Neural cell (in vitro differentiated cells): ENCODE measurements at regions not wholly inside any gene's neighbourhood (a gene's known extent, or its start where the extent isn't known, plus 50 kb on each side); places are given as distances from the start of the nearest gene placed in this dataset.

ENCODE experiments used
- H2AFZ ChIP-seq: fragments of 200-600, 300-800 bp; sonication (generic), shearing (Covaris generic); 2 replicates; pipeline ENCODE4 v1.6.0; 2014; ENCODE audit warnings: low read depth, mild to moderate bottlenecking, antibody characterized with exemption, low read length, moderate library complexity
- H3F3A ChIP-seq: fragments of 200-600 bp; shearing (Covaris generic); 2 replicates; pipeline ENCODE4 v1.6.1; 2016; ENCODE audit warnings: mild to moderate bottlenecking, moderate library complexity, mixed read lengths, antibody characterized with exemption, low read length; ENCODE audit not compliant: insufficient read depth, poor library complexity, severe bottlenecking
- H3K27ac ChIP-seq: fragments of 200-600, 300-800 bp; sonication (generic), shearing (Covaris generic); 2 replicates; pipeline ENCODE4 v1.5.1; 2014; ENCODE audit warnings: mild to moderate bottlenecking, low read length, moderate library complexity
- H3K27me3 ChIP-seq: fragments of 300-800, 200-600 bp; sonication (generic), shearing (Covaris generic); 2 replicates; pipeline ENCODE4 v1.6.0; 2014; ENCODE audit warnings: mild to moderate bottlenecking, low read depth, low read length, moderate library complexity; ENCODE audit not compliant: insufficient read depth
- H3K36me3 ChIP-seq: fragments of 300-800, 200-600 bp; sonication (generic), shearing (Covaris generic); 2 replicates; pipeline ENCODE4 v1.5.1; 2014; ENCODE audit warnings: mild to moderate bottlenecking, antibody characterized with exemption, low read length, moderate library complexity; ENCODE audit not compliant: insufficient read depth
- H3K4me2 ChIP-seq: fragments of 300-800, 200-600 bp; sonication (generic), shearing (Covaris generic); 2 replicates; pipeline ENCODE4 v1.6.0; 2014; ENCODE audit warnings: mild to moderate bottlenecking, low read length
- H3K4me3 ChIP-seq: fragments of 300-800, 200-600 bp; sonication (generic), shearing (Covaris generic); 2 replicates; pipeline ENCODE4 v1.5.1; 2014; ENCODE audit warnings: mild to moderate bottlenecking, low read length, moderate library complexity
- H3K79me2 ChIP-seq: fragments of 200-600 bp; shearing (Covaris generic); replicated peaks from 2 replicates; pipeline ENCODE4 v1.6.0; 2014; ENCODE audit warnings: mild to moderate bottlenecking, low read length, moderate library complexity; ENCODE audit not compliant: insufficient read depth
- H3K9ac ChIP-seq: fragments of 300-800, 200-600 bp; sonication (generic), shearing (Covaris generic); 2 replicates; pipeline ENCODE4 v1.6.1; 2016; ENCODE audit warnings: mild to moderate bottlenecking, low read length, mixed read lengths
- H3K9me2 ChIP-seq: fragments of 200-600 bp; shearing (Covaris generic); 2 replicates; pipeline ENCODE4 v1.6.1; 2016; ENCODE audit warnings: mild to moderate bottlenecking, low read length, mixed read lengths; ENCODE audit not compliant: insufficient read depth
- H3K9me3 ChIP-seq: fragments of 200-600, 300-800 bp; sonication (generic), shearing (Covaris generic); 2 replicates; pipeline ENCODE4 v1.6.1; 2016; ENCODE audit warnings: mild to moderate bottlenecking, mixed run types, low read length, moderate library complexity, mixed read lengths
- H4K20me1 ChIP-seq: fragments of 200-600 bp; shearing (Covaris generic); 2 replicates; pipeline ENCODE4 v1.6.1; 2016; ENCODE audit warnings: mild to moderate bottlenecking, mixed run types; ENCODE audit not compliant: insufficient read depth
- EP300 ChIP-seq: fragments of 450-650 bp; conservative IDR thresholded peaks from 2 replicates; pipeline ENCODE4 v1.6.1; 2014; ENCODE audit warnings: antibody characterized with exemption, mild to moderate bottlenecking, moderate library complexity; ENCODE audit not compliant: poor library complexity, severe bottlenecking
- EZH2 ChIP-seq: fragments of 200-600, 300-800 bp; shearing (Covaris generic), sonication (generic); IDR thresholded peaks from 2 replicates; pipeline ENCODE4 v1.6.1; 2014; ENCODE audit warnings: antibody characterized with exemption, low read length, borderline replicate concordance, mild to moderate bottlenecking; ENCODE audit not compliant: insufficient read depth, poor library complexity, severe bottlenecking
- MXI1 ChIP-seq: fragments of 450-650 bp; conservative IDR thresholded peaks from 2 replicates; pipeline ENCODE4 v1.6.1; 2014; ENCODE audit warnings: antibody characterized with exemption, mild to moderate bottlenecking; ENCODE audit not compliant: poor library complexity, severe bottlenecking
- POLR2AphosphoS5 ChIP-seq: IDR thresholded peaks from 2 replicates; pipeline ENCODE4 v1.6.1; 2012
- RAD21 ChIP-seq: fragments of 450-650 bp; conservative IDR thresholded peaks from 2 replicates; pipeline ENCODE4 v1.6.1; 2014; ENCODE audit warnings: antibody characterized with exemption, mild to moderate bottlenecking, moderate library complexity
- SMC3 ChIP-seq: fragments of 450-650 bp; conservative IDR thresholded peaks from 2 replicates; pipeline ENCODE4 v1.6.1; 2014; ENCODE audit warnings: antibody characterized with exemption, mild to moderate bottlenecking, moderate library complexity; ENCODE audit not compliant: poor library complexity
- TAF1 ChIP-seq: IDR thresholded peaks from 2 replicates; pipeline ENCODE4 v1.6.1; 2012; ENCODE audit warnings: low read depth
- TF ChIP-seq, protein P1 (sequence below): IDR thresholded peaks from 2 replicates; pipeline ENCODE4 v1.6.1; 2012; ENCODE audit warnings: borderline replicate concordance
- TF ChIP-seq, protein P2 (sequence below): fragments of 450-650 bp; IDR thresholded peaks from 2 replicates; pipeline ENCODE4 v1.5.1; 2014; ENCODE audit warnings: antibody characterized with exemption, mild to moderate bottlenecking, moderate library complexity; ENCODE audit not compliant: poor library complexity, severe bottlenecking

DNA sequence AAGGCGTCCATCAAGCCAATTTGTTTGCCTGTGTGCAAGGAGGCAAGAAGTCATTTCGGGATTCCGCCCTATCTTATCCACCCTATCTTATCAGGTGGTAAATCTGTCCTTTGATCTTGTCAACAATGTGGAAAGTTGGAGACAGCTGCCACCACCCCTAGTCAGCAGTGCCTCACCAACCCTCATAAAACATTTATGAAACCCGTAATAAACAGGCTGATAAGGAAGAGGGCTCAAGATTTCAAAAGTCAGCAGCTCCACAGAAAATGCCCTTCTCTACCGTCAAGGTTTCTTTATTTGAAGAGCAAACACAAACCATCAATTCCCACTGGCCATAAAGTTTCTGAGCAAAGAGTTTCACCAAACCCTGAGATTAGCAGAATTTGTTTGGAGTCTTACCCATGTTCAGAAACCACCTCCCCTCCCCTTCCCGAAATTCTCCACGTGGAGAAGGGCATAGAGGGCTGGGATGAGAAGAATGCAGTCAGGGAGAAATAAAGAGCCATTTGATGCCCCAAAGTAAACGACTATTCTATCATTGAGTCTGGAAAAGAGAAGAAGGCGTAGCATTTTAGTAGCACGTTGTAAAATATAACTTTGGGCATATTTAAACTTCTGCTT is 196.0 kb upstream of the GPR12 start:
- TF ChIP-seq TAF1 (no peak), EP300 (no peak), EZH2 (no peak), MXI1 (no peak), POLR2AphosphoS5 (no peak), SMC3 (no peak), RAD21 (no peak)
- TF ChIP-seq, protein P1, sequence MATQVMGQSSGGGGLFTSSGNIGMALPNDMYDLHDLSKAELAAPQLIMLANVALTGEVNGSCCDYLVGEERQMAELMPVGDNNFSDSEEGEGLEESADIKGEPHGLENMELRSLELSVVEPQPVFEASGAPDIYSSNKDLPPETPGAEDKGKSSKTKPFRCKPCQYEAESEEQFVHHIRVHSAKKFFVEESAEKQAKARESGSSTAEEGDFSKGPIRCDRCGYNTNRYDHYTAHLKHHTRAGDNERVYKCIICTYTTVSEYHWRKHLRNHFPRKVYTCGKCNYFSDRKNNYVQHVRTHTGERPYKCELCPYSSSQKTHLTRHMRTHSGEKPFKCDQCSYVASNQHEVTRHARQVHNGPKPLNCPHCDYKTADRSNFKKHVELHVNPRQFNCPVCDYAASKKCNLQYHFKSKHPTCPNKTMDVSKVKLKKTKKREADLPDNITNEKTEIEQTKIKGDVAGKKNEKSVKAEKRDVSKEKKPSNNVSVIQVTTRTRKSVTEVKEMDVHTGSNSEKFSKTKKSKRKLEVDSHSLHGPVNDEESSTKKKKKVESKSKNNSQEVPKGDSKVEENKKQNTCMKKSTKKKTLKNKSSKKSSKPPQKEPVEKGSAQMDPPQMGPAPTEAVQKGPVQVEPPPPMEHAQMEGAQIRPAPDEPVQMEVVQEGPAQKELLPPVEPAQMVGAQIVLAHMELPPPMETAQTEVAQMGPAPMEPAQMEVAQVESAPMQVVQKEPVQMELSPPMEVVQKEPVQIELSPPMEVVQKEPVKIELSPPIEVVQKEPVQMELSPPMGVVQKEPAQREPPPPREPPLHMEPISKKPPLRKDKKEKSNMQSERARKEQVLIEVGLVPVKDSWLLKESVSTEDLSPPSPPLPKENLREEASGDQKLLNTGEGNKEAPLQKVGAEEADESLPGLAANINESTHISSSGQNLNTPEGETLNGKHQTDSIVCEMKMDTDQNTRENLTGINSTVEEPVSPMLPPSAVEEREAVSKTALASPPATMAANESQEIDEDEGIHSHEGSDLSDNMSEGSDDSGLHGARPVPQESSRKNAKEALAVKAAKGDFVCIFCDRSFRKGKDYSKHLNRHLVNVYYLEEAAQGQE = no peak
- TF ChIP-seq, protein P2, sequence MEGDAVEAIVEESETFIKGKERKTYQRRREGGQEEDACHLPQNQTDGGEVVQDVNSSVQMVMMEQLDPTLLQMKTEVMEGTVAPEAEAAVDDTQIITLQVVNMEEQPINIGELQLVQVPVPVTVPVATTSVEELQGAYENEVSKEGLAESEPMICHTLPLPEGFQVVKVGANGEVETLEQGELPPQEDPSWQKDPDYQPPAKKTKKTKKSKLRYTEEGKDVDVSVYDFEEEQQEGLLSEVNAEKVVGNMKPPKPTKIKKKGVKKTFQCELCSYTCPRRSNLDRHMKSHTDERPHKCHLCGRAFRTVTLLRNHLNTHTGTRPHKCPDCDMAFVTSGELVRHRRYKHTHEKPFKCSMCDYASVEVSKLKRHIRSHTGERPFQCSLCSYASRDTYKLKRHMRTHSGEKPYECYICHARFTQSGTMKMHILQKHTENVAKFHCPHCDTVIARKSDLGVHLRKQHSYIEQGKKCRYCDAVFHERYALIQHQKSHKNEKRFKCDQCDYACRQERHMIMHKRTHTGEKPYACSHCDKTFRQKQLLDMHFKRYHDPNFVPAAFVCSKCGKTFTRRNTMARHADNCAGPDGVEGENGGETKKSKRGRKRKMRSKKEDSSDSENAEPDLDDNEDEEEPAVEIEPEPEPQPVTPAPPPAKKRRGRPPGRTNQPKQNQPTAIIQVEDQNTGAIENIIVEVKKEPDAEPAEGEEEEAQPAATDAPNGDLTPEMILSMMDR = no peak
- H3K36me3 ChIP-seq = no peaks in the 10 kb centered on the region
- H3K4me2 ChIP-seq = no peak overlapping the region
- no peak overlapping the region for H3K9ac ChIP-seq
- no peak overlapping the region for H3K27ac ChIP-seq
- no peaks in the 10 kb centered on the region for H4K20me1 ChIP-seq
- no peaks in the 10 kb centered on the region for H3K9me3 ChIP-seq
- H2AFZ ChIP-seq = no peak overlapping the region
- H3F3A ChIP-seq = no peaks in the 10 kb centered on the region
- no peaks in the 10 kb centered on the region for H3K9me2 ChIP-seq
- no peak overlapping the region for H3K4me3 ChIP-seq
- H3K79me2 ChIP-seq = no peaks in the 10 kb centered on the region
- no peaks in the 10 kb centered on the region for H3K27me3 ChIP-seq

DNA sequence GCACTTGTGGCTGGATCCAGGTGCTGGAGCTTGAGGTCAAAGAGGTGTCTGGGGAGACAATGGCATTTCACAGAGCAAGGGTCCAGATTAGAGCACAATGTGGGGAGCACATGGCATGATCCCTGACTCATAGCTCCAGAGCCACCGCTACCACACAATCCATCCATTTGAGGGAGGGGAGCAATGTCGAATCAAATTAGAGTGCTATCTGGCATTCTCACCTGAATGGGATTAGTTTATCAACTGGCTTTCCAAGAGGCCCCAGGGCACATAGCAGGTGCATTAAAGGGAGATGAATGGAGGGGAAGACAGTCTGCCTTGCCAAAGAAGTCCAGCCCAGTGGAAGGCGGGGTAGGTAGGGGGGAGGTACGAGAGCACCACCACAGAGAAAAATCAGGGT is 194.4 kb upstream of the GPR12 start:
- H2AFZ ChIP-seq = no peak overlapping the region
- no peaks in the 10 kb centered on the region for H3K9me2 ChIP-seq
- no peaks in the 10 kb centered on the region for H3K27me3 ChIP-seq
- H3K9me3 ChIP-seq = no peaks in the 10 kb centered on the region
- no peaks in the 10 kb centered on the region for H3F3A ChIP-seq
- H4K20me1 ChIP-seq = no peaks in the 10 kb centered on the region
- no peaks in the 10 kb centered on the region for H3K36me3 ChIP-seq
- TF ChIP-seq MXI1 (no peak), RAD21 (no peak), TAF1 (no peak), SMC3 (no peak), POLR2AphosphoS5 (no peak), EZH2 (no peak), EP300 (no peak)
- TF ChIP-seq, protein P1 = no peak
- TF ChIP-seq, protein P2 = no peak
- H3K27ac ChIP-seq = no peak overlapping the region
- H3K9ac ChIP-seq = no peak overlapping the region
- H3K4me2 ChIP-seq = no peak overlapping the region
- H3K4me3 ChIP-seq = no peak overlapping the region
- no peaks in the 10 kb centered on the region for H3K79me2 ChIP-seq
